ENCODE measurements at regions not wholly inside any gene's neighbourhood (a gene's known extent, or its start where the extent isn't known, plus 50 kb on each side); places are given as distances from the start of the nearest gene placed in this dataset.

- intact Hi-C loops (cut with DNase I) = no loop called here
- Histone ChIP-seq H3K4me1 (peaks cover 0 to 8% (median 0%) of the 10 kb centered on the region in 9 donors), H3K27me3 (no peaks in the 10 kb centered on the region), H3K4me3 (no peak overlapping the region), H3K27ac (peak overlapping the region in 1 of 10 donors; percentile 38), H3K36me3 (no peaks in the 10 kb centered on the region), H3K9me3 (no peaks in the 10 kb centered on the region)
- 69 to 74% methylated on average over 4 of the region's 4 CpGs for WGBS, 2 donors
- no peak for ATAC-seq
- TF ChIP-seq CTCF (IDR thresholded peaks at IDR 0.05) = no peak
- DNase-seq = no peak
Measured at GRCh38 chr5:34534523-34535103, 121.5 kb upstream of the RAI14 start.

- intact Hi-C loops (cut with DNase I) = no loop called here
- Histone ChIP-seq H3K27me3 (no peaks in the 10 kb centered on the region), H3K27ac (no peak overlapping the region), H3K36me3 (no peaks in the 10 kb centered on the region), H3K4me3 (no peak overlapping the region), H3K9me3 (no peaks in the 10 kb centered on the region), H3K4me1 (peaks cover 0 to 8% (median 0%) of the 10 kb centered on the region in 9 donors)
- no peak for DNase-seq
- no peak for TF ChIP-seq CTCF (IDR thresholded peaks at IDR 0.05)
- WGBS, 2 donors = 48% methylated on average over 1 of the region's 1 CpG
- ATAC-seq = no peak
Measured at GRCh38 chr5:34535433-34535832, 120.7 kb upstream of the RAI14 start.

- H3K27me3 ChIP-seq = no peaks in the 10 kb centered on the region
- no peaks in the 10 kb centered on the region for H3K9me3 ChIP-seq
- no peak for TF ChIP-seq CTCF (IDR thresholded peaks at IDR 0.05)
- H3K36me3 ChIP-seq = no peaks in the 10 kb centered on the region
- intact Hi-C loops (cut with DNase I) = no loop called here
- WGBS, 2 donors = 68 to 87% methylated on average over 2 of the region's 2 CpGs
- DNase-seq (no peak), ATAC-seq (no peak)
- H3K4me3 ChIP-seq = no peak overlapping the region
- peaks cover 0 to 8% (median 0%) of the 10 kb centered on the region in 9 donors for H3K4me1 ChIP-seq
- no peak overlapping the region for H3K27ac ChIP-seq
Measured at GRCh38 chr5:34535944-34536623, 120.0 kb upstream of the RAI14 start.

GRCh38 chr5:34536699-34537098, 119.4 kb upstream of the RAI14 start:
- Histone ChIP-seq H3K27ac (no peak overlapping the region), H3K27me3 (no peaks in the 10 kb centered on the region), H3K4me1 (peaks cover 0 to 8% (median 0%) of the 10 kb centered on the region in 9 donors), H3K36me3 (no peaks in the 10 kb centered on the region), H3K9me3 (no peaks in the 10 kb centered on the region), H3K4me3 (no peak overlapping the region)
- ATAC-seq (no peak), DNase-seq (no peak)
- intact Hi-C loops (cut with DNase I) = no loop called here
- TF ChIP-seq CTCF (IDR thresholded peaks at IDR 0.05) = no peak

All from heart right ventricle (tissue), 16 donors.